GM12874 (cell line): ENCODE measurements at regions not wholly inside any gene's neighbourhood (a gene's known extent, or its start where the extent isn't known, plus 50 kb on each side); places are given as distances from the start of the nearest gene placed in this dataset.

Experiments used
- CTCF ChIP-seq: IDR thresholded peaks from 2 replicates; pipeline ENCODE4 v1.5.1; 2011; ENCODE audit warnings: low read depth, mild to moderate bottlenecking, control low read depth, low read length, moderate library complexity; ENCODE audit not compliant: insufficient read depth

- TF ChIP-seq CTCF: no peak
Measured at GRCh38 chr3:73225146-73225855, 163.8 kb downstream of the EBLN2 start.

GRCh38 chr3:73225991-73226390, 164.5 kb downstream of the EBLN2 start:
- TF ChIP-seq CTCF: no peak

GRCh38 chr3:73228000-73228399, 166.5 kb downstream of the EBLN2 start:
- no peak for TF ChIP-seq CTCF

GRCh38 chr3:73228437-73228836, 167.0 kb downstream of the EBLN2 start:
- TF ChIP-seq CTCF: no peak

- no peak for TF ChIP-seq CTCF
Measured at GRCh38 chr3:73228959-73229358, 167.5 kb downstream of the EBLN2 start.

- no peak for TF ChIP-seq CTCF
Measured at GRCh38 chr3:73234354-73235014, 173.0 kb downstream of the EBLN2 start.

- no peak for TF ChIP-seq CTCF
Measured at GRCh38 chr3:73235768-73236167, 174.3 kb downstream of the EBLN2 start.
